HCT116 (cell line): ENCODE measurements at regions not wholly inside any gene's neighbourhood (a gene's known extent, or its start where the extent isn't known, plus 50 kb on each side); places are given as distances from the start of the nearest gene placed in this dataset.

Experiments
- ATAC-seq: fragments of 200-7000 bp; cut with Tn5 transposase; 2 replicates; pipeline ENCODE4 v1.9.1; 2020; ENCODE audit warnings: mild to moderate bottlenecking, moderate library complexity
- BruUV-seq: library from RNA; stranded (reverse); fragments of 400-500 nt; replicated peaks from 2 replicates; lab custom pipeline; 2021; lab: Mats Ljungman, UMichigan
- CTCF ChIA-PET: fragments of 300-600 bp; sonication (Branson Sonifier 250); formaldehyde crosslinking; loops from one replicate; lab custom pipeline; 2021; ENCODE audit warnings: antibody characterized with exemption; lab: Charles Lee
- POLR2A ChIA-PET: fragments of 300-600, 350-600 bp; sonication (Branson Sonifier 250); formaldehyde crosslinking; loops from one replicate; lab custom pipeline; 2021; ENCODE audit warnings: antibody characterized with exemption; lab: Charles Lee
- RAD21 ChIA-PET, 2 experiments: fragments of 300-600 bp; sonication (Branson Sonifier 250); formaldehyde crosslinking; loops; one replicate each; lab custom pipeline; 2023; ENCODE audit warnings: low total read pairs in 2 of 2; ENCODE audit not compliant: uncharacterized antibody in 2 of 2, unreplicated experiment in 2 of 2, low non-redundant PET in 1 of 2; lab: Charles Lee
- DNase-seq: peaks from one replicate; pipeline ENCODE4 v3.0.0-alpha.2; 2010; ENCODE audit warnings: low read depth, low spot score
- H2AFZ ChIP-seq: fragments of 200-600 bp; shearing (Covaris generic), sonication (generic); 2 replicates; pipeline ENCODE4 v1.6.1; 2017; ENCODE audit warnings: low read depth, mixed run types, mixed read lengths, antibody characterized with exemption, low read length; ENCODE audit not compliant: poor library complexity, severe bottlenecking
- H3K27ac ChIP-seq: 2 replicates; pipeline ENCODE4 v1.5.1; 2012; ENCODE audit warnings: low read depth, low read length
- H3K27me3 ChIP-seq: fragments of 200-600 bp; sonication (generic); 2 replicates; pipeline ENCODE4 v1.6.1; 2016; ENCODE audit warnings: mixed run types, low read length, mixed read lengths; ENCODE audit not compliant: insufficient read depth
- H3K36me3 ChIP-seq, 2 experiments: fragments of 200-500 bp in 1 of 2; fragments of 200-600 bp in 1 of 2; sonication (Bioruptor generic) in 1 of 2; sonication (generic) in 1 of 2; 2 replicates each; pipeline versions ENCODE4 v1.5.1 to v1.6.1; 2014 to 2016; ENCODE audit warnings: low read length in 2 of 2, inconsistent platforms in 1 of 2, mixed read lengths in 1 of 2, mixed run types in 1 of 2; ENCODE audit not compliant: insufficient read depth in 2 of 2, control insufficient read depth in 1 of 2
- H3K4me1 ChIP-seq, 2 experiments: fragments of 200-600 bp in 1 of 2; sonication (generic) in 1 of 2; 2 replicates each; pipeline versions ENCODE4 v1.5.1 to v1.6.1; 2012 to 2017; ENCODE audit warnings: low read length in 2 of 2, inconsistent platforms in 1 of 2, mild to moderate bottlenecking in 1 of 2, mixed read lengths in 1 of 2, mixed run types in 1 of 2, moderate library complexity in 1 of 2; ENCODE audit not compliant: insufficient read depth in 2 of 2, control insufficient read depth in 1 of 2
- H3K4me2 ChIP-seq: fragments of 200-600 bp; sonication (generic); 2 replicates; pipeline ENCODE4 v1.6.1; 2017; ENCODE audit warnings: mixed run types, low read length, mixed read lengths
- H3K4me3 ChIP-seq, 2 experiments: fragments of 200-600 bp in 1 of 2; sonication (generic) in 1 of 2; replicated peaks in 1 of 2; 2 replicates each; pipeline ENCODE4 v1.5.1; 2011 to 2016; ENCODE audit warnings: low read length in 2 of 2, control low read depth in 1 of 2, low read depth in 1 of 2, mild to moderate bottlenecking in 1 of 2, mixed read lengths in 1 of 2, mixed run types in 1 of 2
- H3K79me2 ChIP-seq: fragments of 200-600 bp; sonication (generic); 2 replicates; pipeline ENCODE4 v1.6.1; 2017; ENCODE audit warnings: mild to moderate bottlenecking, mixed run types, low read length, moderate library complexity, mixed read lengths; ENCODE audit not compliant: insufficient read depth
- H3K9ac ChIP-seq: fragments of 200-600 bp; sonication (generic); 2 replicates; pipeline ENCODE4 v1.6.1; 2016; ENCODE audit warnings: low read length, mixed read lengths
- H3K9me2 ChIP-seq: fragments of 200-600 bp; sonication (generic), shearing (Covaris generic); 2 replicates; pipeline ENCODE4 v1.6.1; 2017; ENCODE audit warnings: mixed run types, mild to moderate bottlenecking, moderate library complexity; ENCODE audit not compliant: insufficient read depth
- H3K9me3 ChIP-seq, 2 experiments: fragments of 200-500 bp in 1 of 2; fragments of 200-600 bp in 1 of 2; sonication (Bioruptor generic) in 1 of 2; sonication (generic) in 1 of 2; 2 replicates each; pipeline ENCODE4 v1.6.1; 2014 to 2017; ENCODE audit warnings: low read length in 2 of 2, mixed read lengths in 2 of 2, inconsistent platforms in 1 of 2, low read depth in 1 of 2, mild to moderate bottlenecking in 1 of 2, mixed run types in 1 of 2, moderate library complexity in 1 of 2; ENCODE audit not compliant: control insufficient read depth in 1 of 2, insufficient read depth in 1 of 2
- H4K20me1 ChIP-seq: fragments of 200-600 bp; sonication (generic), shearing (Covaris generic); 2 replicates; pipeline ENCODE4 v1.6.1; 2017; ENCODE audit warnings: mixed run types, mild to moderate bottlenecking, moderate library complexity; ENCODE audit not compliant: insufficient read depth
- CTCF ChIP-seq, 3 experiments: fragments of 200-600 bp in 1 of 3; sonication (generic) in 1 of 3; IDR thresholded peaks in 2 of 3; conservative IDR thresholded peaks in 1 of 3; 2 replicates each; pipeline ENCODE4 v1.5.1; 2012 to 2017; ENCODE audit warnings: low read depth in 2 of 3, low read length in 2 of 3, antibody characterized with exemption in 1 of 3, borderline replicate concordance in 1 of 3, control low read depth in 1 of 3, mild to moderate bottlenecking in 1 of 3, mixed read lengths in 1 of 3, mixed run types in 1 of 3, moderate library complexity in 1 of 3; ENCODE audit not compliant: insufficient read depth in 1 of 3
- EGR1 ChIP-seq: IDR thresholded peaks from 2 replicates; pipeline ENCODE4 v1.6.1; 2012; ENCODE audit warnings: low read depth
- EZH2 ChIP-seq: fragments of 200-600 bp; sonication (generic); IDR thresholded peaks from 2 replicates; pipeline ENCODE4 v1.6.1; 2017; ENCODE audit warnings: antibody characterized with exemption, mixed run types
- EZH2phosphoT487 ChIP-seq: fragments of 200-600 bp; IDR thresholded peaks from 2 replicates; pipeline ENCODE4 v1.6.1; 2018; ENCODE audit warnings: antibody characterized with exemption, borderline replicate concordance
- JUND ChIP-seq: IDR thresholded peaks from 2 replicates; pipeline ENCODE4 v1.6.1; 2012
- MAX ChIP-seq: IDR thresholded peaks from 2 replicates; pipeline ENCODE4 v1.6.1; 2012
- POLR2A ChIP-seq: IDR thresholded peaks from 2 replicates; pipeline ENCODE4 v1.7.0; 2011; ENCODE audit warnings: borderline replicate concordance; ENCODE audit not compliant: insufficient read depth, insufficient read length; ENCODE audit errors: extremely low read depth
- RAD21 ChIP-seq: IDR thresholded peaks from 2 replicates; pipeline ENCODE4 v1.6.1; 2012; ENCODE audit warnings: low read depth, mild to moderate bottlenecking
- REST ChIP-seq: IDR thresholded peaks from 2 replicates; pipeline ENCODE4 v1.6.1; 2012; ENCODE audit warnings: low read depth
- SP1 ChIP-seq: IDR thresholded peaks from 2 replicates; pipeline ENCODE4 v1.6.1; 2012; ENCODE audit warnings: low read depth
- SRF ChIP-seq: IDR thresholded peaks from 2 replicates; pipeline ENCODE4 v1.6.1; 2012; ENCODE audit warnings: low read depth
- TCF7L2 ChIP-seq: IDR thresholded peaks from 2 replicates; pipeline ENCODE4 v1.7.0; 2011; ENCODE audit warnings: borderline replicate concordance, inconsistent platforms; ENCODE audit not compliant: insufficient read depth, insufficient read length; ENCODE audit errors: extremely low read depth
- YY1 ChIP-seq: IDR thresholded peaks from 2 replicates; pipeline ENCODE4 v1.6.1; 2011; ENCODE audit warnings: low read length, low read depth, moderate library complexity, mild to moderate bottlenecking; ENCODE audit not compliant: insufficient replicate concordance; ENCODE audit errors: extremely low read depth
- ZNF274 ChIP-seq: fragments of 200-500 bp; sonication (Bioruptor generic); IDR thresholded peaks from 2 replicates; pipeline ENCODE4 v1.6.1; 2014; ENCODE audit warnings: mild to moderate bottlenecking, low read depth, low read length, inconsistent platforms
- intact Hi-C: fragments of 100-400 bp; cut with micrococcal nuclease; formaldehyde crosslinking; loops from 2 replicates; pipeline ENCODE4 v1.10.0; 2022

- Histone ChIP-seq H4K20me1 (no peaks in the 10 kb centered on the region), H2AFZ (no peak overlapping the region), H3K9ac (no peak overlapping the region), H3K27ac (no peak overlapping the region), H3K36me3 (no peaks in the 10 kb centered on the region), H3K27me3 (no peaks in the 10 kb centered on the region), H3K9me2 (no peaks in the 10 kb centered on the region), H3K4me3 (no peak overlapping the region), H3K4me2 (no peak overlapping the region), H3K79me2 (no peaks in the 10 kb centered on the region), H3K9me3 (no peaks in the 10 kb centered on the region), H3K4me1 (no peaks in the 10 kb centered on the region)
- no peak for DNase-seq
- RAD21 ChIA-PET = no interaction called here
- POLR2A ChIA-PET = no interaction called here
- TF ChIP-seq TCF7L2 = no peak
- TF ChIP-seq EGR1 = no peak
- TF ChIP-seq JUND = no peak
- TF ChIP-seq EZH2 = no peak
- intact Hi-C loops = no loop called here
- CTCF ChIA-PET = no interaction called here
- ATAC-seq = no peak
- no TSS peak for BruUV-seq
Observed at GRCh38 chr5:88976914-88977313, 93.9 kb upstream of the MEF2C start.

- BruUV-seq = no TSS peak
- Histone ChIP-seq H3K9me2 (no peaks in the 10 kb centered on the region), H3K27me3 (no peaks in the 10 kb centered on the region), H3K4me2 (no peak overlapping the region), H3K4me1 (no peaks in the 10 kb centered on the region), H3K79me2 (no peaks in the 10 kb centered on the region), H4K20me1 (no peaks in the 10 kb centered on the region), H3K9me3 (no peaks in the 10 kb centered on the region), H2AFZ (no peak overlapping the region), H3K27ac (no peak overlapping the region), H3K4me3 (no peak overlapping the region), H3K36me3 (no peaks in the 10 kb centered on the region), H3K9ac (no peak overlapping the region)
- intact Hi-C loops = no loop called here
- DNase-seq (no peak), ATAC-seq (no peak)
- ChIA-PET POLR2A (no interaction called here), CTCF (no interaction called here), RAD21 (no interaction called here)
- TF ChIP-seq ZNF274 (no peak), SRF (no peak), EGR1 (no peak), REST (no peak), EZH2 (no peak), YY1 (no peak), EZH2phosphoT487 (no peak), POLR2A (no peak), RAD21 (no peak), TCF7L2 (no peak), MAX (no peak), SP1 (no peak), CTCF (IDR thresholded peaks at IDR 0.05 in 2 of 3, conservative IDR thresholded peaks at IDR 0.05 in 1 of 3; ENCODE audit: borderline replicate concordance in 1 of 3, insufficient read depth in 1 of 3, low read depth in 2 of 3, low read length in 2 of 3) (no peak)
Observed at GRCh38 chr5:88967633-88968585, 84.9 kb upstream of the MEF2C start.
